ENCODE measurements at regions not wholly inside any gene's neighbourhood (a gene's known extent, or its start where the extent isn't known, plus 50 kb on each side); places are given as distances from the start of the nearest gene placed in this dataset.

DNA sequence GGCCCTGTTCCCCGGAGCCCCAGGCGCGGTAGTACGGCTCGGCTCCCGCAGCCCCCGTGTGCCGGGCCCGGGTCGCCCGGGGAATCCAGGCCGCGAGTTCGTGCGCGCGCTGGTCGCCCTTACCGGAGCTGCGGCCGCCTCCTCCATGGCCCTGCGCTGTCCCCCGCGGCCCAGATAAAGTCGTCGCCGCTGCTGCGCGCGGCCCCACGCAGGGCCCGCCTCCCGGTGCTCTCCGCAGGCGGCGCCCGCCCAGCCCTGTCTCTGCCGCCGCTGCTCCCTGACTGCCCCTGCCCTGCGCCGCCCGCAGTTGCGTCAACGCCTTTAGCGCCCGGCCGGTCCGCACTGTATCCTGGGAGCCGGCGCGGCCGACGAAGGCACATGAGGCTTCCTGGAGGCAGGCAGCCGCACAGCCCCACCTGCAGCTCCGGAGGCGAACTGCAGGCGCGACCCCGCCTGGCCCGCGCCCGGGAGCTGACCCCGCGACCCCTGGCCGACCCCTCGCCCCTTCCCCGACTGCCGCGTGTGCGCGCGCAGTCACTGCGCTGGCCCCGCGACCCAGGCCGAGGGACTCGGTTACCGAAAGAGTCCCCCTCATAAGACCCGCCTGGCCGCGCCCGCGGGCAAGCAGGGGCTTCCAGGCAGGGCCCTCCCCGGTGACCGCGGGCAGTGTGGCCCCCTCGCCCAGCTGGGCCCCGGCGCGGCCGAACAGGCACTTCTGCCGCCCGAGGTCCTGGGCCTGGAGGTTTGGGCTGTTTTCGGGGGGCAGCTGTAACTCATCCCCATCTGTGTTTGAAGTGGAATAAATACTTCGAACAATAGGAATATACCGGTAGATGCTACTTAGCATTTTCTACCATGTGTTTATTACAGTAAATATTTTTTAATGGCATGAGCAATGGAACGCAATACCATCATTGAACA, 127.1 kb upstream of the ZNF746 start (continued):
- TF ChIP-seq ONECUT2 (CRISPR knock-in tag; IDR thresholded peaks at IDR 0.05) (no peak), ZMYM4 (CRISPR knock-in tag; IDR thresholded peaks at IDR 0.05) (peak; percentile 99), PAWR (CRISPR knock-in tag; IDR thresholded peaks at IDR 0.05; ENCODE audit: borderline replicate concordance) (no peak), SIX4 (CRISPR knock-in tag; IDR thresholded peaks at IDR 0.05) (no peak), TBP (CRISPR knock-in tag; IDR thresholded peaks at IDR 0.05) (no peak), PHF5A (CRISPR knock-in tag; IDR thresholded peaks at IDR 0.05; ENCODE audit: low read depth, unreplicated experiment) (peak; percentile 87), TGIF2 (CRISPR knock-in tag; IDR thresholded peaks at IDR 0.05) (0 out of 2 replicates have a peak, but pooled peaks have one; percentile 20), ZNF576 (CRISPR knock-in tag; IDR thresholded peaks at IDR 0.05) (no peak), PTBP1 (IDR thresholded peaks at IDR 0.05; ENCODE audit: low read depth, low read length, poor library complexity, severe bottlenecking) (no peak), MAZ (IDR thresholded peaks at IDR 0.05; ENCODE audit: borderline replicate concordance, low read depth, low read length) (peak; percentile 50), MAZ (CRISPR knock-in tag; IDR thresholded peaks at IDR 0.05; ENCODE audit: low read depth) (peak; percentile 94), AKAP8 (CRISPR knock-in tag; IDR thresholded peaks at IDR 0.05) (no peak), PRDM10 (CRISPR knock-in tag; IDR thresholded peaks at IDR 0.05; ENCODE audit: low read depth) (no peak), FOXA3 (CRISPR knock-in tag; IDR thresholded peaks at IDR 0.05) (peak; percentile 73), BHLHE40 (IDR thresholded peaks at IDR 0.05; ENCODE audit: low read length) (peak; percentile 42), RNF219 (CRISPR knock-in tag; IDR thresholded peaks at IDR 0.05) (no peak), KAT8 (CRISPR knock-in tag; IDR thresholded peaks at IDR 0.05) (peak; percentile 90), ZNF724P (CRISPR knock-in tag; IDR thresholded peaks at IDR 0.05; ENCODE audit: borderline replicate concordance) (peak; percentile 86; the same call in 1 of the 2 replicates), ZNF337 (CRISPR knock-in tag; IDR thresholded peaks at IDR 0.05; ENCODE audit: borderline replicate concordance, low read depth) (no peak)
- TF ChIP-seq, protein P1, sequence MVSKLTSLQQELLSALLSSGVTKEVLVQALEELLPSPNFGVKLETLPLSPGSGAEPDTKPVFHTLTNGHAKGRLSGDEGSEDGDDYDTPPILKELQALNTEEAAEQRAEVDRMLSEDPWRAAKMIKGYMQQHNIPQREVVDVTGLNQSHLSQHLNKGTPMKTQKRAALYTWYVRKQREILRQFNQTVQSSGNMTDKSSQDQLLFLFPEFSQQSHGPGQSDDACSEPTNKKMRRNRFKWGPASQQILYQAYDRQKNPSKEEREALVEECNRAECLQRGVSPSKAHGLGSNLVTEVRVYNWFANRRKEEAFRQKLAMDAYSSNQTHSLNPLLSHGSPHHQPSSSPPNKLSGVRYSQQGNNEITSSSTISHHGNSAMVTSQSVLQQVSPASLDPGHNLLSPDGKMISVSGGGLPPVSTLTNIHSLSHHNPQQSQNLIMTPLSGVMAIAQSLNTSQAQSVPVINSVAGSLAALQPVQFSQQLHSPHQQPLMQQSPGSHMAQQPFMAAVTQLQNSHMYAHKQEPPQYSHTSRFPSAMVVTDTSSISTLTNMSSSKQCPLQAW (CRISPR knock-in tag; IDR thresholded peaks at IDR 0.05), result 0 out of 2 replicates have a peak, but pooled peaks have one; percentile 47
- TF ChIP-seq, protein P2, sequence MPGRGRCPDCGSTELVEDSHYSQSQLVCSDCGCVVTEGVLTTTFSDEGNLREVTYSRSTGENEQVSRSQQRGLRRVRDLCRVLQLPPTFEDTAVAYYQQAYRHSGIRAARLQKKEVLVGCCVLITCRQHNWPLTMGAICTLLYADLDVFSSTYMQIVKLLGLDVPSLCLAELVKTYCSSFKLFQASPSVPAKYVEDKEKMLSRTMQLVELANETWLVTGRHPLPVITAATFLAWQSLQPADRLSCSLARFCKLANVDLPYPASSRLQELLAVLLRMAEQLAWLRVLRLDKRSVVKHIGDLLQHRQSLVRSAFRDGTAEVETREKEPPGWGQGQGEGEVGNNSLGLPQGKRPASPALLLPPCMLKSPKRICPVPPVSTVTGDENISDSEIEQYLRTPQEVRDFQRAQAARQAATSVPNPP (CRISPR knock-in tag; IDR thresholded peaks at IDR 0.05), result peak; percentile 91

Data from HepG2 (cell line).